GM23248 (cell line): ENCODE measurements at regions not wholly inside any gene's neighbourhood (a gene's known extent, or its start where the extent isn't known, plus 50 kb on each side); places are given as distances from the start of the nearest gene placed in this dataset.

Experiments used
- DNase-seq: peaks from one replicate; pipeline ENCODE4 v3.0.0-alpha.2; 2015
- H2AFZ ChIP-seq: fragments of 200-600 bp; sonication (generic); 2 replicates; pipeline ENCODE4 v1.6.1; 2016; ENCODE audit warnings: antibody characterized with exemption
- H3F3A ChIP-seq: fragments of 200-600 bp; sonication (generic); 2 replicates; pipeline ENCODE4 v1.6.1; 2016; ENCODE audit warnings: mild to moderate bottlenecking, antibody characterized with exemption, mixed run types; ENCODE audit not compliant: insufficient read depth
- H3K27ac ChIP-seq: fragments of 200-600 bp; sonication (generic); 2 replicates; pipeline ENCODE4 v1.5.1; 2016; ENCODE audit warnings: mild to moderate bottlenecking
- H3K27me3 ChIP-seq: fragments of 200-600 bp; sonication (generic); replicated peaks from 2 replicates; pipeline ENCODE4 v1.6.1; 2016; ENCODE audit warnings: mild to moderate bottlenecking; ENCODE audit not compliant: insufficient read depth
- H3K36me3 ChIP-seq: fragments of 200-600 bp; sonication (generic); 2 replicates; pipeline ENCODE4 v1.6.1; 2016; ENCODE audit warnings: low read depth, mild to moderate bottlenecking
- H3K4me1 ChIP-seq: fragments of 200-600 bp; sonication (generic); 2 replicates; pipeline ENCODE4 v1.6.1; 2016; ENCODE audit warnings: mild to moderate bottlenecking; ENCODE audit not compliant: insufficient read depth
- H3K4me2 ChIP-seq: fragments of 200-600 bp; sonication (generic); one replicate; pipeline ENCODE4 v1.6.1; 2016; ENCODE audit warnings: mild to moderate bottlenecking; ENCODE audit not compliant: unreplicated experiment
- H3K4me3 ChIP-seq: fragments of 200-600 bp; sonication (generic); 2 replicates; pipeline ENCODE4 v1.5.1; 2016; ENCODE audit warnings: mild to moderate bottlenecking
- H3K79me2 ChIP-seq: fragments of 200-600 bp; sonication (generic); 2 replicates; pipeline ENCODE4 v1.6.1; 2016; ENCODE audit warnings: mild to moderate bottlenecking; ENCODE audit not compliant: insufficient read depth
- H3K9ac ChIP-seq: fragments of 200-600 bp; sonication (generic); 2 replicates; pipeline ENCODE4 v1.6.1; 2016; ENCODE audit warnings: mild to moderate bottlenecking
- H3K9me2 ChIP-seq: fragments of 200-600 bp; sonication (generic); 2 replicates; pipeline ENCODE4 v1.6.1; 2016; ENCODE audit warnings: mixed run types, mild to moderate bottlenecking, moderate library complexity; ENCODE audit not compliant: insufficient read depth
- H3K9me3 ChIP-seq: fragments of 200-600 bp; sonication (generic); one replicate; pipeline ENCODE4 v1.6.1; 2017; ENCODE audit warnings: low read depth
- H4K20me1 ChIP-seq: fragments of 200-600 bp; sonication (generic); 2 replicates; pipeline ENCODE4 v1.6.0; 2016; ENCODE audit not compliant: insufficient read depth
- EZH2 ChIP-seq: fragments of 200-600 bp; sonication (generic); IDR thresholded peaks from 2 replicates; pipeline ENCODE4 v1.6.1; 2018; ENCODE audit warnings: antibody characterized with exemption, mild to moderate bottlenecking; ENCODE audit not compliant: insufficient read depth, poor library complexity, severe bottlenecking
- EZH2phosphoT487 ChIP-seq: fragments of 200-600 bp; sonication (generic); IDR thresholded peaks from 2 replicates; pipeline ENCODE4 v1.6.1; 2018; ENCODE audit warnings: antibody characterized with exemption, moderate library complexity, mild to moderate bottlenecking, low read depth; ENCODE audit not compliant: insufficient read depth
- WGBS, 2 experiments: methylation state at CpG; one replicate each; pipeline ENCODE4 v1.1.6; 2015 to 2017; ENCODE audit warnings: low lambda C conversion rate in 2 of 2, low coverage in 1 of 2; ENCODE audit errors: missing lambda C conversion rate in 2 of 2; 5-methylcytosine and 5-hydroxymethylcytosine counted together
- in situ Hi-C: fragments of 300-500 bp; cut with MboI; formaldehyde crosslinking; loops from 2 replicates; pipeline ENCODE4 v1.15.0; 2020

DNA sequence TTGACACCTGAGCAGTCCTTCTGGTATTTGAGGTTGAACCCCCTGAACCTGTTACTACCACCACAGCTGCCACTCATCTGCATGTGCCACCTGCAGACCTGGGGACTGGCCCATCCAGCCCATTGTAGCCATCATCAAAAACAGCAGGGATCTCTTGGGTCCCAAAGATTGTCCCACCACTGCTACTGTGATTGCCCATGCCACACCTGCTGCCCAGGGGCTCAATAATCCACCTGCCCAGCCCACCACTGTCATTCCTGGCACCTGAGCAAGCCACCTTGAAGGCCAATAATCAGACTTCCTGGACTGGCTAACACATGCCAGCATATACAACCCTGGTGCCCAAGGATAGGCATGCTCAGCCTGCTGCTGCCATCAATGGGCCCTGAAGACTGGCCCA is 327.6 kb downstream of the CYRIA start:
- in situ Hi-C loops = no loop called here
- H3K27me3 ChIP-seq = no peaks in the 10 kb centered on the region
- H4K20me1 ChIP-seq = no peaks in the 10 kb centered on the region
- no peaks in the 10 kb centered on the region for H3K36me3 ChIP-seq
- H3K9me2 ChIP-seq = no peaks in the 10 kb centered on the region
- no peaks in the 10 kb centered on the region for H3K79me2 ChIP-seq
- H3K9me3 ChIP-seq = no peaks in the 10 kb centered on the region
- H3K4me3 ChIP-seq = no peak overlapping the region
- H3K27ac ChIP-seq = no peak overlapping the region
- H2AFZ ChIP-seq = no peak overlapping the region
- no peak overlapping the region for H3K9ac ChIP-seq
- no peak for TF ChIP-seq EZH2
- TF ChIP-seq EZH2phosphoT487 = no peak
- DNase-seq = no peak
- H3F3A ChIP-seq = no peaks in the 10 kb centered on the region
- H3K4me2 ChIP-seq = no peak overlapping the region
- no peaks in the 10 kb centered on the region for H3K4me1 ChIP-seq

- Histone ChIP-seq H3K36me3 (no peaks in the 10 kb centered on the region), H3K27me3 (no peaks in the 10 kb centered on the region), H3K9me3 (no peaks in the 10 kb centered on the region), H3K9ac (no peak overlapping the region), H3K4me3 (no peak overlapping the region), H3K4me1 (no peaks in the 10 kb centered on the region), H3K27ac (no peak overlapping the region), H3K4me2 (no peak overlapping the region), H3F3A (no peaks in the 10 kb centered on the region), H2AFZ (no peak overlapping the region), H3K9me2 (no peaks in the 10 kb centered on the region), H3K79me2 (no peaks in the 10 kb centered on the region), H4K20me1 (no peaks in the 10 kb centered on the region)
- TF ChIP-seq EZH2 (no peak), EZH2phosphoT487 (no peak)
- 51 to 55% methylated on average over 7 of the region's 7 CpGs for WGBS, 2 experiments
- in situ Hi-C loops = no loop called here
- no peak for DNase-seq
These were observed 328.7 kb downstream of the CYRIA start for GRCh38 chr2:16336916-16337315.

GRCh38 chr2:16336491-16336890 is 329.1 kb downstream of the CYRIA start:
- H3K9ac ChIP-seq = no peak overlapping the region
- 0% methylated on average over 1 of the region's 1 CpG for WGBS, 2 experiments
- no peak for DNase-seq
- H3K27ac ChIP-seq = no peak overlapping the region
- TF ChIP-seq EZH2phosphoT487 = no peak
- TF ChIP-seq EZH2 = no peak
- no peaks in the 10 kb centered on the region for H3K36me3 ChIP-seq
- H3K27me3 ChIP-seq = no peaks in the 10 kb centered on the region
- no peak overlapping the region for H3K4me3 ChIP-seq
- no peaks in the 10 kb centered on the region for H3K4me1 ChIP-seq
- in situ Hi-C loops = no loop called here
- no peaks in the 10 kb centered on the region for H3K9me3 ChIP-seq
- H3F3A ChIP-seq = no peaks in the 10 kb centered on the region
- H3K79me2 ChIP-seq = no peaks in the 10 kb centered on the region
- H3K4me2 ChIP-seq = no peak overlapping the region
- no peak overlapping the region for H2AFZ ChIP-seq
- no peaks in the 10 kb centered on the region for H4K20me1 ChIP-seq
- H3K9me2 ChIP-seq = no peaks in the 10 kb centered on the region

DNA sequence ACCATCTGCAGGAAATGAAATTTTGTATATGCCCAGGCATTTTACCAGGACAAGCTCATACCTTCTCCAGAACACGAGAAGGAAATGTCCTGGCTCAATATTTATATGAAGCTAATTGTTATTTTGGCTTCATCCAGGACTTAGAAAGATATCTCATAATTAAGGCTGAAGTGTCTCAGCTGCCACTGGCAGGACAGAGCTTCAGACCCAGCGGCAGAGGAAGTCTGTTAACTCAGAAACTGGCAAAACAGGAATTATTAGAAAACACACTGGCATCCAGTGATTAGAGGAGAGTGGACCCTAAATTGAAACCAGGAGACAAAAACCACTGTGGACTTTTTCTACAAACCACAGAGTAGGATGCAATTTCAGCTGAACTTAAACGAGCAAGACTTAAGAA is 329.7 kb downstream of the CYRIA start:
- no peaks in the 10 kb centered on the region for H4K20me1 ChIP-seq
- no peaks in the 10 kb centered on the region for H3K9me2 ChIP-seq
- H3K9ac ChIP-seq = no peak overlapping the region
- H3K79me2 ChIP-seq = no peaks in the 10 kb centered on the region
- WGBS, 2 experiments = 20 to 24% methylated on average over 3 of the region's 3 CpGs
- H3K27me3 ChIP-seq = no peaks in the 10 kb centered on the region
- TF ChIP-seq EZH2 = no peak
- TF ChIP-seq EZH2phosphoT487 = no peak
- no peak overlapping the region for H2AFZ ChIP-seq
- no peaks in the 10 kb centered on the region for H3K4me1 ChIP-seq
- H3K9me3 ChIP-seq = no peaks in the 10 kb centered on the region
- no peak overlapping the region for H3K4me3 ChIP-seq
- H3K27ac ChIP-seq = no peak overlapping the region
- DNase-seq = no peak
- H3K36me3 ChIP-seq = no peaks in the 10 kb centered on the region
- in situ Hi-C loops = no loop called here
- H3K4me2 ChIP-seq = no peak overlapping the region
- H3F3A ChIP-seq = no peaks in the 10 kb centered on the region

GRCh38 chr2:16335604-16335930 is 330.1 kb downstream of the CYRIA start:
- H3K79me2 ChIP-seq = no peaks in the 10 kb centered on the region
- no peaks in the 10 kb centered on the region for H4K20me1 ChIP-seq
- no peak overlapping the region for H3K27ac ChIP-seq
- no peaks in the 10 kb centered on the region for H3K4me1 ChIP-seq
- in situ Hi-C loops = no loop called here
- H3K4me2 ChIP-seq = no peak overlapping the region
- TF ChIP-seq EZH2 (no peak), EZH2phosphoT487 (no peak)
- no peak overlapping the region for H3K9ac ChIP-seq
- 52 to 59% methylated on average over 1 of the region's 1 CpG for WGBS, 2 experiments
- H3K36me3 ChIP-seq = no peaks in the 10 kb centered on the region
- no peaks in the 10 kb centered on the region for H3K9me2 ChIP-seq
- no peaks in the 10 kb centered on the region for H3K27me3 ChIP-seq
- no peaks in the 10 kb centered on the region for H3F3A ChIP-seq
- H2AFZ ChIP-seq = no peak overlapping the region
- no peak overlapping the region for H3K4me3 ChIP-seq
- no peak for DNase-seq
- no peaks in the 10 kb centered on the region for H3K9me3 ChIP-seq
